GM18498 (cell line): ENCODE measurements at regions not wholly inside any gene's neighbourhood (a gene's known extent, or its start where the extent isn't known, plus 50 kb on each side); places are given as distances from the start of the nearest gene placed in this dataset.
A peak's percentile ranks its signal among the peaks of the same experiment; 100 is the strongest.

Experiments used
- ATAC-seq: cut with Tn5 transposase; IDR thresholded peaks from one replicate; pipeline ENCODE4 v1.9.1; 2021; ENCODE audit warnings: mild to moderate bottlenecking, moderate library complexity; ENCODE audit not compliant: unreplicated experiment

DNA sequence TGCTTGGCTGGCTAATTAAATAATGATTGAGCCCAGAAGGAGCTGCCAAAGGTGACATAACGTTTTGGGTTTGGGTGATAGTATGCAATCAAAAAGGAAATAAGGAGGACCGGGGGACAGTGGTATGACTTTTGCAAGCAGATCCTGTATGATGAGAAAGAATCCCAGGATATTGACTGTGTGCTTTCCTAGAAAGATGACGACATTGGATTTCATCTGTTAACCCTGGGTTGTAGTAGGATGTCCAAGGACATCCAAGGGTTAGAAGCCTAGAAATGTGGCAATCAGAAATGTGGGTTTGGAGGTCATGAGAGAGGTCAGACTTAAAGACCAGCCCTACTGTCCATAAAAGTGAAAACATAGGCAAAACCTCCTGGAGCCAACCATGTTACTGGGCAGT, 50.3 kb upstream of the HMHB1 start:
- no peak for ATAC-seq

- ATAC-seq: no peak
Observed at GRCh38 chr5:143760755-143761154, 51.2 kb upstream of the HMHB1 start.

GRCh38 chr5:143760131-143760505, 51.8 kb upstream of the HMHB1 start:
- no peak for ATAC-seq

DNA sequence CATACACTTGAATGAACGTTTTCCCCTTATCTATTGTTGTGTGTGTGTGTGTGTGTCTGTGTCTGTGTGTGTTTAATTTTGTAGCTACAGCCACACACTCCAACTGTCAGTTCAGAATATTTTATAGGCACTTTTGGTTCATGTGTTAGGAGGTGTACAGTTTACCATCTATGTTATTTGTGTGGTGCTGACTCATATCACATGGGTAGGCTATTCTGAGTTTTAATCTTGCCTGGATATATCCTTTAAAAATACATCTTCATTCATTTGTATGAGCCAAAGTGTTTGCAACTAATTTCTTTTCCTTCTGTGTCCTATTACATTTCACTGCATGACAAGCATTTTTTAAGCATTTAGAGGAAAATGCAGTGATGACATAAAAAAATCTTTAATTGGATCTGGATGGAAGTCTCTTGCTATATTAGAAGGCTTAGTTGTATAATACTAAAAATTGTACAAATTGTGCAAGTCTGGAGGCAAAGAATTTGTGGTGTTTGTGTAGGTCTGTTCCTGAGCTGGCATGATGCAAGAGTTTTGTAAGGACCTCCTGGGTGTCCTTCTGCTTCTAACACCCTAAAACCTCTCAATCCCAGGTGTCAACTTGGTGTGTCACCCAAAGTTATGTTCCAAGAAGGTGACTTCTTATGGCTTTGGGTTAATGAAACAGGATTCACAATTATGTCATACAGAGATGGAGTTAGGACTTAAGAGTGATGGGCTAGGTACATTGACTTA, 52.4 kb upstream of the HMHB1 start:
- ATAC-seq: no peak

GRCh38 chr5:143758750-143759149, 53.2 kb upstream of the HMHB1 start:
- peak; percentile 71 for ATAC-seq

- ATAC-seq: no peak
Observed at GRCh38 chr5:143758015-143758414, 53.9 kb upstream of the HMHB1 start.

DNA sequence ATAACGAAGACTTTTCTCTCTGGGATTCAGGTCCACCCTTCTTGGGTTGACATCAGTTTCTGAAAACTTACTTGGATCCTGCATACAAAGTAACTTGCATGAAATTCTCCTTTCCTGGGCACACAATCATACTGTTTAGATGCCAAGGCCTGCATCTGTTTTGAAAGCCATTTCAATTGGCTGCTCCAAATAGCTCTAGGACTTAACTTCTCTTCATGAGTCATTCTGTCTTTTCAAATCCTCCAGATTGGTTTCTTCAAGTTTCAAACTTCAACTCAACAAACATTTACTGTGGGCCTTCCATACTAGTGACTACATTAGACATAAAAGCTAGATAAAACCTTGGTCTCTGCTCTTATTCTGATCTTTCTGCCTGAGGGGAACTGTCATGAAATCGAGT, 54.8 kb upstream of the HMHB1 start:
- ATAC-seq: no peak

GRCh38 chr5:143755966-143756365, 56.0 kb upstream of the HMHB1 start:
- no peak for ATAC-seq

- no peak for ATAC-seq
Observed at GRCh38 chr5:143752165-143752850, 59.7 kb upstream of the HMHB1 start.

- no peak for ATAC-seq
Observed at GRCh38 chr5:143751342-143751741, 60.6 kb upstream of the HMHB1 start.

- ATAC-seq: no peak
Observed at GRCh38 chr5:143749581-143750205, 62.3 kb upstream of the HMHB1 start.

- ATAC-seq: no peak
Observed at GRCh38 chr5:143748516-143748915, 63.4 kb upstream of the HMHB1 start.

DNA sequence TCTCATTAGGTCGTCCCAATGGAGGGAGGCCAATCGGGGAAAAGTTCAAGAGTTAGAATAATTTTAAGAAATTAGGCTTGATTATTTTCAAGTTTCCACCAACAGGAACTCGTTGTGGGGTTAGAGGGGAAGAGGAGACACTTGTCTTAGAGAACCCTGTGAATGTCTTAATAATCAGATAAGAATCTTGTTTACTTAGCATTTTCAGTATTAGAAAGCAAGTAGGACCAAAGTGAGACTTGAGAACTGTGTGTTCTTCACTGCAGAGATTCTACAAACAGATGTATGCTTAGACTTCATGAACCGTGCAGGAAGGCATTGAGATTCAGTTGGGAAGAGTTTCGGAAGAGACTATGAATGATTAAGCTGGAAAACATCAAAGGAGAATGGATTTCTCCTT, 69.0 kb upstream of the HMHB1 start:
- no peak for ATAC-seq

DNA sequence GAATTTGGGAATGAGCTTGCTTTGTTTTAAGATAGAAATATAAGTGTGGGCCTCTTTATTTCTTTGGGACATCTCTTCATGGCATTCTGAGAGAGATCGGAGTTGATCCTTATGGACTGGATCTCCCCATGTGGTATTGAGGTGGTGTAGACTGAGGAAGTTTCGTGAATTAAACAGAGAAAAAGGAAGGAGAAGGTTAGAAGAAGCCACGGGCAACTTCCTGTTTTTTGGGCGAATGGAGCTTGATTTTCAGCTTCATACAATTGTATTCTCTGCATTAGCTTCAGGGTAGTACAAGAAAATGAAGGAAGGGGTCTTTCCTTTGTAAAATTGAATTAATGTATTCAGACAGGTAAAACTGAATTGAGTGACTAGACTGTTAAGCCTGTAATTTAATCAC, 70.5 kb upstream of the HMHB1 start:
- ATAC-seq: no peak

DNA sequence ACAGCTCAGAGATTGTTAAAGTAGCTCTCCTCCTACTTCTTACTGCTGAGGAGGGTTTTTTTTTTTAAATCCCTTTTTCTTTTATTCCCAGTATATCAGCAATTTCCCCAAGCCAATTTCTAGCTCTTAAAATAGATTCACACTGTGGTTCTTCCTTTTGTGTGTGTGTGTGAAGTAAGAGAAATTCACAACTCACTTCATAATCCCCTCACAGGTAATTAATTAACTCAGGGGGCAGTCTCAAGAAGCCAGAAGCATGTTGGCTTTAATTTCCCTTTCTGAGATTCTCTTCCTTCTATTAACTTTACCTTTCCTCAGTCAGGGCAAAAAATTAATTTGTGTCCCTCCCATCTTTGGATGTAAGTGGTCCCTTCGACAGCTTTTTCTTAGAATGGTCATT, 71.0 kb upstream of the HMHB1 start:
- ATAC-seq: no peak

- ATAC-seq: no peak
Observed at GRCh38 chr5:143739746-143740145, 72.2 kb upstream of the HMHB1 start.

DNA sequence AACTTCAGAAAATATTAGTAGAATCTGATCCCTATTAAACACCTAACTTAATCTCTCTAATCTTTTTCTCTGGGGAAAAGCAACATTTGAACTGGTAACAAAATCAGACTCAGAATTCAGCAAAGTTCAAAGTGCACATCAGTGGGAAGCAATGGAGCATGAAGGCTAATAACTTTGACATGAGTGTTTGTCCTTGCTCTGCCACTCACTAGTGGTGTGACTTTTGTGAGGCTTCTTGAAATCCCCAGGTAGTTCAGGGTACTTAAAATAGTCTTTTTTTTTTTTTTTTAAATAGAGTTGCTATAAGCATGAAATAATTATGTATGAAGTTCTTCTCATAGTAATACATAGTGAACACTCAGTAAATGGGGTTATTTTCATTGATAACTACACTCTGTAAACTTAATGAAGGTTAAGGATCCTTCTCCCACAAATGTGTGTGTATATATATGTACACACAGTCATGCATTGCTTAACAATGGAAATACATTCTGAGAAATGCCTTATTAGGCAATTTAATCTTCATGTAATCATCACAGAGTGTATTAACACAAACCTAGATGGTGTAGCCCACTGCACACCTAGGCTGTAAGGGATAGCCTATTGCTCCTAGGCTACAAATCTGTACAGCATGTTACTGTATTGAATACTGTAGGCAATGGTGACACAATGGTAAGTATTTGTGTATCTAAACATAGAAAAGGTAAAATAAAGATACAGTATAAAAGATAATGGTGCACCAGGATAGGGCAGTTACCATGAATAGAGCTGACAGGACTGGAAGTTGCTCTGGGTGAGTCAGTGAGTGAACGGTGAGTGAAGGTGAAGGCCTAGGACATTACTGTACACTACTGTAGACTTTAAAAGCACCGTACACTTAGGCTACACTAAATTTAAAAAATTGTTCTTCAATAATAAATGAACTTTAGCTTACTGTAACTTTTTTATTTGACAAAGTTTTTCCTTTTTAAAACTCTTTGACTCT, 73.3 kb upstream of the HMHB1 start:
- no peak for ATAC-seq

DNA sequence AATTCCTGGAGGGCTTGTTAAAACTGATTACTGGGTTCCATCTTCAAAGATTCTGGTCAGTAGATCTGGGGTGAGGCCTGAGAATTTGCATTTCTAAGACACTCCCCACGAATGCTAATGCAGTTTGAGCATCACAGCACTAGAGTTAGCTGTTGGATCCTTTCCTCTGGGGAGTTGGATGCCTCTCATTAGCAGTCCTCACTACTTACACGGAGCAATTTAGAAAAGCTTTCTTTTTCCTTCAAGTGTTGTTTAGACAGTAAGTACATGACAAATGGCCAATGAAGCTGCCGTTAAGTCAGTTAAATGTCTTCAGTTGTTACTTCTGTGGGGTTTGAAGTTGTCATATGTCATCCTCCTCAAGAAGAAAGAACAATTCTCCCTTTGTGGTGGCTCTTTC, 74.9 kb upstream of the HMHB1 start:
- no peak for ATAC-seq

DNA sequence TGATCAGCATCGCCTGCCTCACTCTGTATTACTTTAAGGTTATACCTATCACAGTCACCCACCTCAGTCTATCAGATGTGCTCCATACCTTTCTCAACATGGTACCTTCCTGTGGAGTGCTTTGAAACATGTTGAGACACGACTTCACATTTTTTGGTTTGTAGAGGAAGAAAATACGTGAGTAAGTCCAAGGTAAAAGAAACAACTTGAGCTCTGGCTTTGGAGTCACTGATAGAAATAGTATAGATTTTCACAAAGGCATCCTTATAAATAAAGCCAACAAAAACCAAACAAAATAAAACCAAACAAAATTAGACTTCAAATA, 77.5 kb upstream of the HMHB1 start:
- ATAC-seq: no peak

GRCh38 chr5:143733665-143734455, 78.1 kb upstream of the HMHB1 start:
- no peak for ATAC-seq
